GM19324 (cell line): ENCODE measurements at regions not wholly inside any gene's neighbourhood (a gene's known extent, or its start where the extent isn't known, plus 50 kb on each side); places are given as distances from the start of the nearest gene placed in this dataset.

ENCODE experiments used
- ATAC-seq: cut with Tn5 transposase; IDR thresholded peaks from one replicate; pipeline ENCODE4 v1.9.1; 2021; ENCODE audit warnings: mild to moderate bottlenecking, moderate library complexity; ENCODE audit not compliant: unreplicated experiment, low FRiP score

DNA sequence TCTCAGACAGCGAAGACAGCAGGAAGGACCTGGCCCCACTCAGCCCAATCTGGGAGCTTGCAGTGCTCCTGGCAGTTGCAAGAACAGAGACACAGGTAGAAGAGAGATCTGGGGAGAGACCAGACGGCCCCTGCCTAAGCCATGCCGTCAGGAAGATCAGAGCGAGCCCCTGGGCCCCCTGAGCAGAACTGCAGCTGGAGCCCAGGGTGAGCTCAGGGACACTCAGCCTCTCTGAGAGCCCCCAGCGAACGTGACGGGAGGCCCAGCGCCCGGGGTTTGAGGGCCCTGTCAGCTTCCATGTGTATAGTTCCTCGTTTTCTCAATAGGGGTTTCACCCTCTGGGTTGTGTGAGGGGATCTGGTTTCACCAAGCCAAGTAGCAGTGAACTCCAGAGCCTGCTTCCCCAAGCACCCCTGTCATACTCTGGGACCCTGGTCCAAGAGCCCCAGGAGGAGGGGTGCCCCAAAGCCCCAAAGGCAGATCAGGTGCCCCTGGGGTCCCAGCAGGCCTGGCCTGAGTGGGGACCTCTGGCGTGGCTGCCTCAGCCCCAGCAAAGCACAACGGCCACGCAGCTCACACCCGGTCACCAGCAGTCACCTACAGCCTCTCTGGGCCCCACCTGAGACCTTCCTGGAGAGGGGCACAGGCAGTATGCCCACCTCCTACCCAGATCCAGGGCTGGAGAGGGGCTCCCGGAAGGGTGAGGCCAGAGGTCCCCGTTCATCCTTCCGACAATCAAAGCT is 431.3 kb upstream of the MYT1L start:
- ATAC-seq: no peak

- no peak for ATAC-seq
Measured at GRCh38 chr2:2758793-2759367, 427.8 kb upstream of the MYT1L start.

DNA sequence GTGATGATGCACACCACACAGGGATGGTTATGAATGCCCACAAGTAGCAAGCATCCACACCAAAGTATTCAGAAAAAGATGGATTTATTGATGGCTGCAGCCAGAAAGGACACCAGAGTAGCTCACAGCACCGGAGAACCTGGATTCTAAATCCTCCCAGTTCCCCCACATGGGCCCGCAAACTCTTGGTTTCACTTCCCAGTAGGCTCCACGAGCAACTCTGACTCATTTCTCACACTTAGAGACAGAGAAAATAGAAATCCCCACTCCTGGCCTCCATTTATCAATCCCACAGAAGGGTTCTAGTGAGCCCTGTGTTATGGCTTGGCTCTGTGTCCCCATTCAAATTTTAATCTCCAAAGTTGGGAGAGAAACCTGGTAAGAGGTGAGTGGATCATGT is 426.7 kb upstream of the MYT1L start:
- ATAC-seq: no peak

- ATAC-seq: no peak
Measured at GRCh38 chr2:2756886-2757285, 425.8 kb upstream of the MYT1L start.

DNA sequence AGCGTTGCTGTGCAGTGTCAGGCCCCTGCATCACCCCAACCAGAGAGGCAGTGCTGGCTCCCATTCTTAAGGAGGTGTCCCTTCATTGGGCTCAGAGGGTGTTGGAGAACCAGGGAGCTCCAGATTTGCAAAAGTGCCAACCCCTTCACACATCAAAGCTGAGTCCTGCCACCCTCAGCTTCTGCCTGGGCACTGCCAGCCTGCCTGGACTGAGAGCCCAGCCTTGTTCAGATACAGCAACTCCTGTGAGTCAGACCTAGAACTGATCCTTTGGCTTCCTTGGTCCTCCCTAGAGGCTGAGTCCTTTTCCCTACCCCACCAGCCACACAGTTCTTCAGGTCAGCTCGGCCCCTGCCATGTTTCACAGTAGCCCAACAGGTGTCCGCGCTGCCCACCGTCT is 424.9 kb upstream of the MYT1L start:
- no peak for ATAC-seq

DNA sequence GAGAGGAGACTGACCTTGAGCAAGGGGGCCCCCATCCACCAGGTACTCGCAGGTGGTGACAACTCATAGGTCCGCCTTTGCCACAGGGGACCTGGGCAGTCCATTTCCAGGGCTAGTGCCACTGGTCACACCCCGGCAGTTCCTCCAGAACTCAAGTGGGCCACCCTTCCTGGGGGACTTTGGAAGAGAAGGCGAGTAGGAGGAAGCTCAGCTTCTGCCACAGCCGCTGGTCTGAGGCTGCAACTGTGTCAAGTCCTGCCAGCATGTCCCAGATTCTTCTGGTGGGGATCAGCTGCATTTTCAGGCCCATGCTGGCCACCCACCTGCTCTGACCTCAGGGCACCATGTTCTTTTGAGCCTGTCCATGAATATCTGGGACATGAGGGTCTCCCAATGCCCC is 423.9 kb upstream of the MYT1L start:
- ATAC-seq: no peak

DNA sequence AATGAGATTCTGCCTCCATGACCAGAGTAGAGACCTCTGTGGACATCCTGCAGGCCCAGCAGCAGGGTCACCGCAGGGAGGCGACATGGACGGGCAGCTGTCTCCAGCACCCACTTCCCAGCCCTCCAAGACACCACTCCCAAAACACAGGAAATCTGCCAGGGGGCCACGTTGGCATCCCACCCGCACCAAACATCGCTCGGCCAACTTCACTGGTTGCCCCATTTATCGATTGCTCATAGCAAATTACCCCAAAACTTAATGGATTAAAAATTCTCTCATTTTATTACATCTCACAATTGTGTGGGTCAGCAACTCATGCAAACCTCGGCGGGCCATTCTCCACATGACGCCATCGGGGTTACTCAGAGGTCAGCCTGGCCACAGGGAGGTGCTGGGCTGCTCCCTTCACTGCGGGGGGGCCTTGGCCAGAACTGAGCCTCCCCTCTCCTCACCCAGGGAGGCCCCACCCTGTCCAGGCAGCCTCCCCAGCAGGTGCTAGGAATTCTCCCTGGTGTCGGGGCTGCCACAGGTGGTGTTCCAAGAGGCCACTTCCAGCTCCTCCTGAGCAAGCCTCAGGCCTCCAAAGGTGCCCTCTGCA is 420.7 kb upstream of the MYT1L start:
- ATAC-seq: no peak

DNA sequence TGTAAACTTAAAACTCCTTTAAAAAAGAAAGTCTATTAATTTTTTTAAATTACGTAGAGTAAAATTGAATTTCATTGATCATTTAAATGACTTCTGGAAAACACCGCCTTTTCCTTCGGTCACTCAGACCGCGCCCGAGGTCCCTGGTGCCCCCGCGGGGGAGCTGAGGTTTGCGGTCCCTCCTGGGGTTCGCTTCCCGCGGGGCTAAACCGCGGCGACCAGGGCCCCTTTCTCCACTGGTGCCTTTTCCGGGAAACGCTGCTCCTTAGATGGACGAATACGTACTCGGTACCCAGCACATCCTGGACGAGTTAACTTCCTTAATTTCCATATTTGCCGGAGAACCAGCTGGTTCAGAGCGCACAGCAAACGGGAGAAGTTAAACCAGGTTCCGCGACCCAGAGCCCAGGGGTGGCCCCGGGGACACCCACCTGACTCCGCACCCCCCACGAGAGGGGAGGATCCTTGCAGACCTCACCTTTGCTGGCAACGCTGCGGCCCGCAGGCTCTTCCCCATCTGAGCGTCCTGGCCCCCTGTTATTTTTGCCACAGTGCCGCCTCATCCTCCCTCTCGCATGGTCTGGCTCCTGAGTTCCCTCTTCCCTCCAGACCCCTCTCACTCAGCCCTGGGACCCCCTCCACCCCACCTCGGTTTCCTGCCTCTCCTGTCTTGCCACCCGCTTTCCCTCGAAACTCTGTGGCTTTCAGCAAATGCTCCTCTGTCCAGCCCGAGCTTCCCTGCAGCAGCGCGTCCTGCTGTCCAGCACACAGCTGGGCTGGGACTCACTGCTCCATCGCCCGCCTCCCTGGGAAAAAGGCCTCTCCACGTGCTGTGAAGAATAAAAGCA is 420.0 kb upstream of the MYT1L start:
- ATAC-seq: no peak

DNA sequence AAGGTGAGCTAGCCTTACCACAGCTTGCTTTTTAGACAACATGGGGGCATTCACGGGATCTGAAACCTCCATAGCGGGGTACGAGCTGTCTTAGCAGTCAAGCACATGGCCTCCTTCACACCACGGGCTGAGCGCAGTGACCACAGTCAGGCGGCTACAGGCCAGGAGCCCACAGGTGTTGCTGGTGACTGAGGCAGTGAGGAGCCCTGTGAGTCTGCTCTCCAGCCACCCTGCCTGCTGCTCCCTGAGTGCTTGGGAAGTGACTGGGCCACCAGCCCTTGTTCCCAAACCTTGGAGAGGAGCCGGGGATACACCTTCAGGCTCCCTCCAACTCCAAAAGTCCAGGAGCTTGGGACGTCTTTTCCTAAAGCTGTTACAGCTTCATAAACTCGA is 418.1 kb upstream of the MYT1L start:
- ATAC-seq: no peak

- ATAC-seq: no peak
Measured at GRCh38 chr2:2748399-2749205, 417.5 kb upstream of the MYT1L start.

DNA sequence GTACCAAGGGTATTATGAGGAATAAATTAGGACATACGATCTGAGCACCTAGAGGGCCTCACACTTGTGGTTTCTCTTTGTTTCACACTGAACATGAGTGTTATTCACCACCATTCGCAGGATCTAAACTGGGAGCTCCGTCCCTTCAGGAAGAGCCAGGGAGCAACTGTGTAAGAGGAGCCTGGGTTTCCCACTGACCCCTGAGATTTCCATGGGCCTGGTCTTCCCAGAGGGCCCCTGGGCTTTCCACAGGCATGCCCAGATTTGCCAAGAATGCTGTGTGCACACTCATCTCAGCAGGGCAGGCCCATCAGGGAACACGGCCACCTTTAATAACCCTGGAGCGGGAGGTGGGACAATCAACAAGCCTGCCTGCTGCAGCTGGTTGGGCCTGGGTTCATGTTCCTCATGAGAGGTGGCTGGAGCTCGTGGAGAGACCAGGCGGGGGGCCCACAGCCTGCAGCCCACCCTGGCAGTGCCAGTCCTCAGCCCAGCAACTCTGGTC is 416.8 kb upstream of the MYT1L start:
- ATAC-seq: no peak

GRCh38 chr2:2746731-2747130 is 415.7 kb upstream of the MYT1L start:
- ATAC-seq: no peak

GRCh38 chr2:2744958-2745715 is 414.1 kb upstream of the MYT1L start:
- ATAC-seq: no peak

GRCh38 chr2:2744107-2744506 is 413.0 kb upstream of the MYT1L start:
- ATAC-seq: no peak

GRCh38 chr2:2743164-2743571 is 412.1 kb upstream of the MYT1L start:
- ATAC-seq: no peak

- no peak for ATAC-seq
Measured at GRCh38 chr2:2742726-2743125, 411.7 kb upstream of the MYT1L start.

DNA sequence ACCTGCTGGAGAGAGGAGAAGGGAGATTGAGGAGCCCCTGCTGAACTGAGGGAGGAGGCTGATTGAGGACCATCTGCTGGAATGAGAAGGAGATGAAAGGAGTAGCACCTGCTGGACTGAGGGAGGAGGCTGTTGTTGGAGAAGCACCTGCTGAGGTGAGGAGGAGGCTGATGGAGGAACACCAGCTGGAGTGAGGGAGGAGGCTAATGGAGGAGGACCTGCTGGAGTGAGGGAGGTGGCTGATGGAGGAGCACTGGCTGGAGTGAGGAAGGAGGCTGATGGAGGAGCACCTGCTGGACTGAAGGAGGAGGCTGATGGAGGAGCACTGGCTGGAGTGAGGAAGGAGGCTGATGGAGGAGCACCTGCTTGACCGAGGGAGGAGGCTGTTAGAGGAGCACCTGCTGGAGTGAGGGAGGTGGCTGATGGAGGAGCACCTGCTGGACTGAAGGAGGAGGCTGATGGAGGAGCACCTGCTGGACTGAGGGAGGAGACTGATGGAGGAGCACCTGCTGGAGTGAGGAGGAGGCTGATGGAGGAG is 409.2 kb upstream of the MYT1L start:
- ATAC-seq: no peak

- ATAC-seq: no peak
Measured at GRCh38 chr2:2739231-2739795, 408.2 kb upstream of the MYT1L start.

DNA sequence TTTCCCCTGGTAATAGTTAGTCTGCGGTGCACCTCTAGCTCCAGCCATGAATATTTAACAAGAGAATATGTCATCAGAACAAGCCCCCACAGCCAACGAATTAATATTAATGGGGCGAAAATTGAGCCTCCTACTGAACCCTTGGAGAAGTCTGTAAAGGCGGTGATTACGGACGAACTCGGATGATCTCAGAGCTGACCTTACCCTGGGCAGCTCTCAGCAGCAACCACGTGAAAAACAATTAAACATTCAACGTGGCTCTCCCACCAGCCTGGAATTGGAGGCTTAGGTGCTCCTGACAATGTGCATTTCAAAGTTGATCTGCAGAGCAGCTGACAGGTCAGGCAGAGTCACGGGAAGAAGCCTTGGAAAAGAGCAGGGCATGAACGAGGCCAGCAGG is 407.6 kb upstream of the MYT1L start:
- ATAC-seq: no peak
